KMS-11 (cell line): ENCODE measurements at regions not wholly inside any gene's neighbourhood (a gene's known extent, or its start where the extent isn't known, plus 50 kb on each side); places are given as distances from the start of the nearest gene placed in this dataset.

Experiments used
- H2AFZ ChIP-seq: fragments of 200-600 bp; sonication (generic); 2 replicates; pipeline ENCODE4 v1.6.1; 2016; ENCODE audit warnings: antibody characterized with exemption, mixed run types, low read depth
- H3K27ac ChIP-seq: fragments of 200-600 bp; sonication (generic); 2 replicates; pipeline ENCODE4 v1.6.1; 2016; ENCODE audit warnings: mild to moderate bottlenecking, mixed run types
- H3K27me3 ChIP-seq: fragments of 200-600 bp; sonication (generic); 2 replicates; pipeline ENCODE4 v1.6.1; 2017; ENCODE audit warnings: mild to moderate bottlenecking, low read depth, mixed run types, moderate library complexity; ENCODE audit not compliant: insufficient read depth
- H3K36me3 ChIP-seq: fragments of 200-600 bp; sonication (generic); 2 replicates; pipeline ENCODE4 v1.6.1; 2017; ENCODE audit warnings: mild to moderate bottlenecking, mixed run types; ENCODE audit not compliant: insufficient read depth
- H3K4me1 ChIP-seq: fragments of 200-600 bp; sonication (generic); 2 replicates; pipeline ENCODE4 v1.6.1; 2016; ENCODE audit warnings: mild to moderate bottlenecking, low read depth, mixed run types; ENCODE audit not compliant: poor library complexity, severe bottlenecking
- H3K4me2 ChIP-seq: fragments of 200-600 bp; sonication (generic); 2 replicates; pipeline ENCODE4 v1.7.0; 2016; ENCODE audit warnings: mild to moderate bottlenecking, mixed run types
- H3K4me3 ChIP-seq: fragments of 200-600 bp; sonication (generic); IDR thresholded peaks from 2 replicates; pipeline ENCODE4 v1.6.1; 2017; ENCODE audit warnings: low read depth, low read length, mixed read lengths; ENCODE audit not compliant: insufficient read depth
- H3K79me2 ChIP-seq: fragments of 200-600 bp; sonication (generic); 2 replicates; pipeline ENCODE4 v1.6.1; 2016; ENCODE audit warnings: low read depth, mixed run types; ENCODE audit not compliant: insufficient read depth
- H3K9ac ChIP-seq: fragments of 200-600 bp; sonication (generic); 2 replicates; pipeline ENCODE4 v1.6.1; 2016; ENCODE audit warnings: mild to moderate bottlenecking, mixed run types
- H4K20me1 ChIP-seq: fragments of 200-600 bp; sonication (generic); 2 replicates; pipeline ENCODE4 v1.6.1; 2016; ENCODE audit warnings: mild to moderate bottlenecking, mixed run types; ENCODE audit not compliant: insufficient read depth
- TF ChIP-seq, protein P1 (sequence below): fragments of 200-600 bp; sonication (generic); conservative IDR thresholded peaks from 2 replicates; pipeline ENCODE4 v1.6.1; 2017; ENCODE audit warnings: low read depth, mild to moderate bottlenecking, antibody characterized with exemption, low read length, moderate library complexity, mixed read lengths

DNA sequence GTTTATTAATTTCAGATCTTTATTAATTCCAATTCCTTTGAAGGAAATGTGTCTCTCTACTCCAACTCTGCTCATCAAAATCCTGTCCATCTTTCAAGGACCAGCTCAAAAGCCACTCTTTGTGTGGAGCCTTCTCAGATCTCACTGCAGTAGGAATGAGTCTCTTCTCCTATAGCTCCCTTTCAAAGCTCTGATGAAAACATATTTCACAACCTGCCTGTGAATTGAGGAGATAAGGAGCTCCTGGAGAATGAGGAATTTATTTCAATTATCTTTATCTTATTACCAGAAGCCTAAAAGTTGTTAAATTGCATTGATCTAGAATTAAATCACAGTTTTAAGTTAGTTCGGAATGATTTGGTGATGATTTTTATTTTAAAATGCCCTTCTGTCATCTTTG lies 92.6 kb upstream of the TRPC3 start:
- Histone ChIP-seq H3K27me3 (no peaks in the 10 kb centered on the region), H2AFZ (no peak overlapping the region), H3K4me1 (no peaks in the 10 kb centered on the region), H3K9ac (no peak overlapping the region), H4K20me1 (no peaks in the 10 kb centered on the region), H3K36me3 (no peaks in the 10 kb centered on the region), H3K27ac (no peak overlapping the region), H3K4me2 (no peak overlapping the region), H3K4me3 (no peak overlapping the region), H3K79me2 (no peaks in the 10 kb centered on the region)
- TF ChIP-seq, protein P1, sequence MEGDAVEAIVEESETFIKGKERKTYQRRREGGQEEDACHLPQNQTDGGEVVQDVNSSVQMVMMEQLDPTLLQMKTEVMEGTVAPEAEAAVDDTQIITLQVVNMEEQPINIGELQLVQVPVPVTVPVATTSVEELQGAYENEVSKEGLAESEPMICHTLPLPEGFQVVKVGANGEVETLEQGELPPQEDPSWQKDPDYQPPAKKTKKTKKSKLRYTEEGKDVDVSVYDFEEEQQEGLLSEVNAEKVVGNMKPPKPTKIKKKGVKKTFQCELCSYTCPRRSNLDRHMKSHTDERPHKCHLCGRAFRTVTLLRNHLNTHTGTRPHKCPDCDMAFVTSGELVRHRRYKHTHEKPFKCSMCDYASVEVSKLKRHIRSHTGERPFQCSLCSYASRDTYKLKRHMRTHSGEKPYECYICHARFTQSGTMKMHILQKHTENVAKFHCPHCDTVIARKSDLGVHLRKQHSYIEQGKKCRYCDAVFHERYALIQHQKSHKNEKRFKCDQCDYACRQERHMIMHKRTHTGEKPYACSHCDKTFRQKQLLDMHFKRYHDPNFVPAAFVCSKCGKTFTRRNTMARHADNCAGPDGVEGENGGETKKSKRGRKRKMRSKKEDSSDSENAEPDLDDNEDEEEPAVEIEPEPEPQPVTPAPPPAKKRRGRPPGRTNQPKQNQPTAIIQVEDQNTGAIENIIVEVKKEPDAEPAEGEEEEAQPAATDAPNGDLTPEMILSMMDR, result no peak

DNA sequence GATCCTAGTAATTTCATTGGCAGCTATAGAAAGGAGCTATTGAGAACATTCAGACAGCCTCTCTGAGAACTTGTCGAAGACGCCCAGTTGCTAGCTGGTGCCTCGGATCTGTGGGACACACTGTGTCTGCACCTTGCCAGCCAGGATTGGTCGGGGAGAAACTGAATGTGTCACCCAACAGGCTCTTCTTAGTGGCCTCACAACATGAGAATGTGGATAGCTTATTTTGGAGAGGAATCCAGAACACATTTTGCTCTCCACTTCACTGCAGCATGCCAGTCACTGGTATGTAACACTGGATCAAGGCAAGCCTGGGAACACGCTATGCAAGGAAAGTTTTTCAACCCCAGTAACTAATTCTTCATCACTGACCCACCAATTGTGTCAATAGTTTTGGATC lies 89.5 kb upstream of the TRPC3 start:
- H3K27ac ChIP-seq, result no peak overlapping the region
- H3K36me3 ChIP-seq, result no peaks in the 10 kb centered on the region
- no peaks in the 10 kb centered on the region for H3K27me3 ChIP-seq
- no peaks in the 10 kb centered on the region for H3K79me2 ChIP-seq
- H3K4me2 ChIP-seq, result no peak overlapping the region
- no peak overlapping the region for H2AFZ ChIP-seq
- H3K4me1 ChIP-seq, result no peaks in the 10 kb centered on the region
- no peaks in the 10 kb centered on the region for H4K20me1 ChIP-seq
- H3K4me3 ChIP-seq, result no peak overlapping the region
- TF ChIP-seq, protein P1, result no peak
- H3K9ac ChIP-seq, result no peak overlapping the region

DNA sequence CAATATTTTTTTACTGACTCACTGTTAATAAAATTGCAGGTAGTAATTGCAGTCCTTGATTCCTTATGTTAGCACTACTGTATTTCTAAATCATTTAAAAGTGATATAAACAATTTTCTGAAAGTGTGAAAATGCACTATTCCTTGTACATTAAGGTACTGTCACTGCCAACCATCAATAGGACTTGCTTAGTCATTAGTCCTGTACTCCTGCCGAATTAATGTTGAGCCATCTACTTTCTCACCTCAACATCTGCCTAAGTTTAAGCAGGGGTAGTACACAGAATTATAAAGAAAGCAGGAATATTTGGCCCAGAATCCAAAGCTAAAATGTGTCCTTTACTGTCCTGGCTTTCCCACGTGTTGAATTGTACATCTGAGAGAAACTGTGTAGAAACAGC lies 87.0 kb upstream of the TRPC3 start:
- Histone ChIP-seq H3K4me1 (no peaks in the 10 kb centered on the region), H3K27me3 (no peaks in the 10 kb centered on the region), H3K4me3 (no peak overlapping the region), H2AFZ (no peak overlapping the region), H3K27ac (no peak overlapping the region), H3K4me2 (no peak overlapping the region), H3K79me2 (no peaks in the 10 kb centered on the region), H4K20me1 (no peaks in the 10 kb centered on the region), H3K9ac (no peak overlapping the region), H3K36me3 (no peaks in the 10 kb centered on the region)
- TF ChIP-seq, protein P1, result no peak

DNA sequence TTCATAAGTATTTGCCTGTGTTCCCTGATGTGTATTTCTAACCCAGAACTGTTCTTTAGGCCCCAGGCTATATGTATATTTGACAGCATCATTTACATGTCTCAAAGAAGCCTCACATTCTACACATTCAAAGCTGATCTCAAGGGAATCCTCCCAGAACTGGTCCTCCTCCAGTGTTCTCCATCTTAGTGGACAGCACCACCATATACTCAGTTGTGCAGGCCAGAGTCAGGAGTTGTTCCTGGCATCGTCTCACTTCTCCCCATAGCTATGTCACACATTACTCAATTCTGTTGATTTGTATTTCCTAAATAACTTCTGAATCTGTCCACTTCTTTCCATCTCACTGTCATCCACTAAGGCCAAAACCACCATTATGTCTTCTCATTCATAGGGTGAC lies 82.8 kb upstream of the TRPC3 start:
- TF ChIP-seq, protein P1, result no peak
- H3K4me3 ChIP-seq, result no peak overlapping the region
- no peaks in the 10 kb centered on the region for H3K36me3 ChIP-seq
- no peaks in the 10 kb centered on the region for H3K4me1 ChIP-seq
- no peak overlapping the region for H2AFZ ChIP-seq
- H3K79me2 ChIP-seq, result no peaks in the 10 kb centered on the region
- no peak overlapping the region for H3K27ac ChIP-seq
- H3K4me2 ChIP-seq, result no peak overlapping the region
- H3K27me3 ChIP-seq, result no peaks in the 10 kb centered on the region
- no peak overlapping the region for H3K9ac ChIP-seq
- no peaks in the 10 kb centered on the region for H4K20me1 ChIP-seq

DNA sequence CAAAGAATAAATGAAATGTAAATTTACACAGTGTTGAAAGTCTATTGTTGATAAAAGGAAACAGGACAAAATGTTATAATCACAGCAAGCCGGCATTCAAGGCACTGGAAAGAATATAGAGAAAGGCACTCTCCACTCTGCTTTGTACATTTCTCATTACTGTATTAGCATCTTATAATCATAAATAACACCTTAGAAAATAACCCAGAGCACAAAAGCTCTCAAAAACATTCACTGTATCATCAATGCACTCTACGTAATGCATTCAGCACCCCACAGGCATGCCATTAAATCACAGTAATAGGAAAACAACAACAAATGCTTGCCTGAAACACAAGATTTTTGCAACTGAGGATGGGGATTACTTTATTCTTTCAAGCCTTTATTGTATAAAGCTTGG lies 75.3 kb upstream of the TRPC3 start:
- no peaks in the 10 kb centered on the region for H3K4me1 ChIP-seq
- H3K79me2 ChIP-seq, result no peaks in the 10 kb centered on the region
- H2AFZ ChIP-seq, result no peak overlapping the region
- no peak overlapping the region for H3K9ac ChIP-seq
- no peaks in the 10 kb centered on the region for H3K36me3 ChIP-seq
- H3K4me3 ChIP-seq, result no peak overlapping the region
- H3K27ac ChIP-seq, result no peak overlapping the region
- no peaks in the 10 kb centered on the region for H3K27me3 ChIP-seq
- H4K20me1 ChIP-seq, result no peaks in the 10 kb centered on the region
- TF ChIP-seq, protein P1, result no peak
- no peak overlapping the region for H3K4me2 ChIP-seq
